IMR-90 (cell line): ENCODE measurements at regions not wholly inside any gene's neighbourhood (a gene's known extent, or its start where the extent isn't known, plus 50 kb on each side); places are given as distances from the start of the nearest gene placed in this dataset.

Source experiments
- CEBPB ChIP-seq: IDR thresholded peaks from 2 replicates; pipeline ENCODE4 v1.6.1; 2012; ENCODE audit warnings: low read depth, low read length, improper control_type of control experiment
- FOS ChIP-seq: fragments of 150-350 bp; IDR thresholded peaks from 2 replicates; pipeline ENCODE4 v1.6.1; 2016; ENCODE audit warnings: low read depth, low read length
- MXI1 ChIP-seq: IDR thresholded peaks from 2 replicates; pipeline ENCODE4 v1.6.1; 2012; ENCODE audit warnings: low read depth, mild to moderate bottlenecking, low read length, moderate library complexity, borderline replicate concordance
- NFE2L2 ChIP-seq: fragments of 150-350 bp; IDR thresholded peaks from 2 replicates; pipeline ENCODE4 v1.6.1; 2016; ENCODE audit warnings: low read depth, mild to moderate bottlenecking, low read length
- POLR2A ChIP-seq: IDR thresholded peaks from 2 replicates; pipeline ENCODE4 v1.6.1; 2012; ENCODE audit warnings: mild to moderate bottlenecking, low read depth, low read length
- RAD21 ChIP-seq: IDR thresholded peaks from 2 replicates; pipeline ENCODE4 v1.6.1; 2012; ENCODE audit warnings: low read length, improper control_type of control experiment
- RCOR1 ChIP-seq: IDR thresholded peaks from 2 replicates; pipeline ENCODE4 v1.6.1; 2012; ENCODE audit warnings: mild to moderate bottlenecking, low read length, improper control_type of control experiment; ENCODE audit not compliant: insufficient replicate concordance
- RFX5 ChIP-seq: IDR thresholded peaks from 2 replicates; pipeline ENCODE4 v1.8.0; 2012; ENCODE audit warnings: low read depth, mild to moderate bottlenecking, low read length, moderate library complexity
- SMC3 ChIP-seq: fragments of 150-350 bp; IDR thresholded peaks from 2 replicates; pipeline ENCODE4 v1.6.1; 2016; ENCODE audit warnings: low read depth, mild to moderate bottlenecking, antibody characterized with exemption, low read length, moderate library complexity
- TF ChIP-seq, protein P1 (sequence below): conservative IDR thresholded peaks from 2 replicates; pipeline ENCODE4 v1.5.1; 2012; ENCODE audit warnings: mild to moderate bottlenecking, low read depth, low read length, improper control_type of control experiment
- TF ChIP-seq, protein P2 (sequence below): fragments of 150-350 bp; IDR thresholded peaks from 2 replicates; pipeline ENCODE4 v1.6.1; 2017; ENCODE audit warnings: mild to moderate bottlenecking, antibody characterized with exemption, low read length, low read depth
- TF ChIP-seq, protein P3 (sequence below): fragments of 150-350 bp; IDR thresholded peaks from 2 replicates; pipeline ENCODE4 v1.6.1; 2016; ENCODE audit warnings: low read depth, mild to moderate bottlenecking, low read length, moderate library complexity, borderline replicate concordance

DNA sequence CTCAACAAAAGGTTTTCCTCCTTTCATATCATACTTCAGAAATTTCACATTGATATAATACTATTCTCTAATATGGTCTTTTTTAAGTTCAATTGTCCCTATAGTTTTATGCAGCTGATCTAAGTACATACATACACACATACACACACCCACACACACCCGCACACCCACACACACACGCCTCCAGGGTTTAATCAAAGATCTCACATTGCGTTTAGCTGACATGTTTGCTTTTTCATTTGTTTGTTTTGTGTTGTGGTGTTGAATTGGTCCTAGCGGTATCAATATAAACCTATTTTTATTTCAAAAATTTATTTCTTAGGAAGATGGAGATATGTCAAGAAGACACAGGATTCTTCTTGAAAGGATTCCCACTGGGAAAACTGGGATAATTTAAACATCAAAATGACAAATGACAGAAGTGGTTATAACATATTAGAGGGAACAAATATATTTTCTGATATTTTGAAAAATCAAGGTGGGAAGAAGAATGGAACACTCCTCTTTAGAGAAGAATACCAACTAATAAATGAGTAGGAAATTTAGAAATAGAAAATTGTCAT lies 434.9 kb upstream of the SLC30A5 start:
- TF ChIP-seq, protein P1, sequence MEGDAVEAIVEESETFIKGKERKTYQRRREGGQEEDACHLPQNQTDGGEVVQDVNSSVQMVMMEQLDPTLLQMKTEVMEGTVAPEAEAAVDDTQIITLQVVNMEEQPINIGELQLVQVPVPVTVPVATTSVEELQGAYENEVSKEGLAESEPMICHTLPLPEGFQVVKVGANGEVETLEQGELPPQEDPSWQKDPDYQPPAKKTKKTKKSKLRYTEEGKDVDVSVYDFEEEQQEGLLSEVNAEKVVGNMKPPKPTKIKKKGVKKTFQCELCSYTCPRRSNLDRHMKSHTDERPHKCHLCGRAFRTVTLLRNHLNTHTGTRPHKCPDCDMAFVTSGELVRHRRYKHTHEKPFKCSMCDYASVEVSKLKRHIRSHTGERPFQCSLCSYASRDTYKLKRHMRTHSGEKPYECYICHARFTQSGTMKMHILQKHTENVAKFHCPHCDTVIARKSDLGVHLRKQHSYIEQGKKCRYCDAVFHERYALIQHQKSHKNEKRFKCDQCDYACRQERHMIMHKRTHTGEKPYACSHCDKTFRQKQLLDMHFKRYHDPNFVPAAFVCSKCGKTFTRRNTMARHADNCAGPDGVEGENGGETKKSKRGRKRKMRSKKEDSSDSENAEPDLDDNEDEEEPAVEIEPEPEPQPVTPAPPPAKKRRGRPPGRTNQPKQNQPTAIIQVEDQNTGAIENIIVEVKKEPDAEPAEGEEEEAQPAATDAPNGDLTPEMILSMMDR = no peak
- TF ChIP-seq POLR2A (no peak), SMC3 (no peak), MXI1 (no peak), RAD21 (no peak), RFX5 (no peak), CEBPB (no peak), NFE2L2 (no peak), RCOR1 (no peak), FOS (no peak)
- TF ChIP-seq, protein P2, sequence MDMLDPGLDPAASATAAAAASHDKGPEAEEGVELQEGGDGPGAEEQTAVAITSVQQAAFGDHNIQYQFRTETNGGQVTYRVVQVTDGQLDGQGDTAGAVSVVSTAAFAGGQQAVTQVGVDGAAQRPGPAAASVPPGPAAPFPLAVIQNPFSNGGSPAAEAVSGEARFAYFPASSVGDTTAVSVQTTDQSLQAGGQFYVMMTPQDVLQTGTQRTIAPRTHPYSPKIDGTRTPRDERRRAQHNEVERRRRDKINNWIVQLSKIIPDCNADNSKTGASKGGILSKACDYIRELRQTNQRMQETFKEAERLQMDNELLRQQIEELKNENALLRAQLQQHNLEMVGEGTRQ = no peak
- TF ChIP-seq, protein P3, sequence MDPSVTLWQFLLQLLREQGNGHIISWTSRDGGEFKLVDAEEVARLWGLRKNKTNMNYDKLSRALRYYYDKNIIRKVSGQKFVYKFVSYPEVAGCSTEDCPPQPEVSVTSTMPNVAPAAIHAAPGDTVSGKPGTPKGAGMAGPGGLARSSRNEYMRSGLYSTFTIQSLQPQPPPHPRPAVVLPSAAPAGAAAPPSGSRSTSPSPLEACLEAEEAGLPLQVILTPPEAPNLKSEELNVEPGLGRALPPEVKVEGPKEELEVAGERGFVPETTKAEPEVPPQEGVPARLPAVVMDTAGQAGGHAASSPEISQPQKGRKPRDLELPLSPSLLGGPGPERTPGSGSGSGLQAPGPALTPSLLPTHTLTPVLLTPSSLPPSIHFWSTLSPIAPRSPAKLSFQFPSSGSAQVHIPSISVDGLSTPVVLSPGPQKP = no peak
